COR-L47 (cell line): ENCODE measurements at regions not wholly inside any gene's neighbourhood (a gene's known extent, or its start where the extent isn't known, plus 50 kb on each side); places are given as distances from the start of the nearest gene placed in this dataset.

ENCODE experiments used
- DNase-seq: peaks from one replicate; lab custom pipeline; 2025; lab: John Stamatoyannopoulos, UW

- DNase-seq: no peak
Measured at GRCh38 chr6:4404415-4404814, 269.0 kb upstream of the ECI2 start.

DNA sequence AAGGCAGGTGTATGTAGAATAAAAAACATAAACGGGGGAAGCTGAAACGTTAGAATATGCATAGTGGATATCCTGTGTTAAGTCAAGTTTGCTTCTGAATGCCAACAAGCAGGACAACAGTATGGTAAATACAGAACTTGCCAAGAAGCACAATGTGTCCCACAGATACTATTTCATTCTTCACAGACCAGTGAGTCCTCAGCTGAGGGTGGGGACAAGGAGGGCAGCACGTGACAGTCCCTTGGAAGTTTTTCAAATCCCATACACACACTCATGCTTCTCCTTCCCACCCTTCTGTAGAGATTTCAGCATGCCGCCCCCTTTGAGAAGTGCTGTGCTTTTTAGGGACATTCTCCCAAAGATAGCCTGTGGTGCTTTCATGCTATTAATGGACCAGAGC, 268.5 kb upstream of the ECI2 start:
- no peak for DNase-seq

GRCh38 chr6:4403023-4403752, 267.8 kb upstream of the ECI2 start:
- no peak for DNase-seq

DNA sequence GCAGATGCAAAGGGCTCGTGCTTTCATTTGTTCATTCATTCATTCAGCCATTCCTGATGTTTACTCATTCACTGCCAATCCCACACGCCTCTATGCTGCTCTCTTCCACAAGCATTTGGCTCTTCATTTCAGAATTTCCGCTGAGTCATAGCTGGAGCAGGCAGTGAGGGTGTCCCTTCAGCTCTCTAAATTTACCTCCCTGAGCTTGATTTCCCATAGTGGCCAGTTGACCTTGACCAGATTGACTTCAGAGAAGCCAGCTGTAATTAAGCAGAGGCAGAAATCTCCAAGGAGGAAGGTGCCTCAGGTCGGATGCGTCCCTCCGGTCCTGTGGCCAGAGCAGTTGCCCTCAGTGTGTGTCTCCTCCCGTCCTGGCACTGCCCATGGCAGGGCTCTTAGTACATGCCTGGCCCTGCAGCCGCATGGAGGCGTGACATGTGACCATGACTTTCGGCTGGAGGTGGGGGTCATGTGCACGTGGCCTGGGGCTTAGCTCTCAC, 267.2 kb upstream of the ECI2 start:
- no peak for DNase-seq

GRCh38 chr6:4401408-4402368, 266.3 kb upstream of the ECI2 start:
- no peak for DNase-seq

DNA sequence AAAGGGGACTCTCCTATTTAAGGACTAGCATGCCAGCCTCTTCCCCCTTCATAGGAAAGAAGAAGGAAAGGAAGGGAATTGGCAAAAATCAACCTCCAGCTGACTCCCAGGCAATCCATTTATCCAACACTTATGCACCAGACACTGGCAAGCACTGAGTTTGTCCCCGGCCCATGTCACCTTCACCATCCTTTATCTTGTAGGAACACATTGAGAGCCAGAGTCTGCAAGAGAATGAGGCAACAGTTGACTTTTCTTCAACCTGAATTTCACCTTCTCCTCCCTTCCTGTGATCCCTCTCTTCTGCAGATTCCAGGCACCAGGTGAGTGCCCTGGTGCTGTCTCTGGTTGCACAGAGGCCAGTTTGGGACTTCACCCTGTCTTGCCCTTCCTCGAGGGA, 264.3 kb upstream of the ECI2 start:
- no peak for DNase-seq

DNA sequence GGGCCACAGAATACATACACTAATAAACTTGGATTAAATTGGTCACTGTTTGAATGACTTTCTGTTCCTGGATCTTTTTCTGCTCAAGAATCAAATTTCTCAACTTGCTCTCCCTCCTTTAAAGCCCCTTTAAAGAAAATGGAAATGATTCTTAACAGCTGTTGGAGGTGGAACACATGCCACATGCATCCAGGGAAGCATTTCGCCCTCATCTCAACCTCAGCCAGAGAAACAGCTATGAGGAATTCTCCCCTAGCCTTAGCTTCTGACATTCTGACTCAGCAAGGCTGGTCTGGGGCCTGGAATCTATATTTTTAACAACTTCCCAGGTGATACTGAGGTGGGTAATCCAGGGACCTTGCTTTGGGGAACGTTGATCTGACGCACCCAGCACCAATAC, 263.4 kb upstream of the ECI2 start:
- DNase-seq: no peak

DNA sequence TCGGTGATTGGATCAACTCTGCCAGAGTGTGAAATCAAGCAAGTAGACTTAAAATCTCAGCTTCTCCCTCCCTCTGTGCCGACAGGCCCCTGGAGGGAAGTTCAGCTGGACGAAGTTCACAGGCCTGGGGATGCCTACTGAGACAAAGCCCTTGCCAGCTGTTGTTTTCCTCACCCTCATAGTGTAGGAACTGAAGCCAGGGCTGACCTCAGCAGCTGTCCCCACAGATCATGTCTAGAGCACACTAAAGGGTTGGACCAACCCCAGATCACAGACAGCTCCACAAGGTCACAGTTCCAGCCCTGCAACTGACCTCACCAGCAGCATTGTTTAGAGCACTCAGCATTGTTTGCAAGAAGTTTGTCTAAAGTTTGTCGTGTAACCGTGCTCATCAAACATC, 261.9 kb upstream of the ECI2 start:
- DNase-seq: no peak

- no peak for DNase-seq
Measured at GRCh38 chr6:4396044-4396443, 260.7 kb upstream of the ECI2 start.

DNA sequence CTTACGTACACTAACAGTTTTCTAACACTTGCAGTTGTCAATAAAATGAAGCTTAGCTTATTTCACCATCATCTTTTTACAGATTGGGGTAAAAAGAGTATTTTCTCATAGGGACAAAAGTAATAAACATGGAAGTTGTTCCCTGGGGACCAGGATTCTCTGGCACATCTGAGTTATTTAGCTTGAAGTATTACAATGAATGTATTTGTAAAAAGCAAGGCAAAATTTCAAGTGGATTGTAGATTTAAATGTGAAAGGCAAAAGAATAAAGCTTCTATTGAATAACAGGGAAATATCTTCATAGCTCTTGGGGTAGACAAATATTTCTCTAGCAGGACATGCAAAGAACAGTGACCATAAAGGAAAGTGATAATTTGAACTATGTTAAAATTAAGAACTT, 260.0 kb upstream of the ECI2 start:
- DNase-seq: no peak

GRCh38 chr6:4394786-4395185, 259.4 kb upstream of the ECI2 start:
- no peak for DNase-seq

DNA sequence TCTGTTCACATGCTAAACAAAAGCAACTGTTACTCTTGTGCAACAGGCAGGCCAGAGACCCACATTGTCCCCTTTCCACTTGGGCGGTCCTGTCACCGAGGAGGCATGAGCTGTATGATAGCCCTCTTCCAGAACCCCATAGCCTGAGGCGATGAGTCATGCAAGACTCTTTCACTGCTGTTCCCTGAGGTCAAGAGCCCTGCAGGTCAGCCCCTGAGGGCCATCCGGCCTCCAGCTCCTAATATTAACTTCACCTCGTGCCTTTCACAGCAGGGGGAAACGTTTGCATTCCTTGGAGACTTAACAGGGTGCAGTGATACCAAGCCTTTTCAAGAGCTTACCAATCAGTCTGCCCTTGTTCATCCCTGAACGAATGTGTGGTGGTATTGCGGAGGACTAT, 253.3 kb upstream of the ECI2 start:
- no peak for DNase-seq

GRCh38 chr6:4384656-4385055, 249.3 kb upstream of the ECI2 start:
- no peak for DNase-seq

DNA sequence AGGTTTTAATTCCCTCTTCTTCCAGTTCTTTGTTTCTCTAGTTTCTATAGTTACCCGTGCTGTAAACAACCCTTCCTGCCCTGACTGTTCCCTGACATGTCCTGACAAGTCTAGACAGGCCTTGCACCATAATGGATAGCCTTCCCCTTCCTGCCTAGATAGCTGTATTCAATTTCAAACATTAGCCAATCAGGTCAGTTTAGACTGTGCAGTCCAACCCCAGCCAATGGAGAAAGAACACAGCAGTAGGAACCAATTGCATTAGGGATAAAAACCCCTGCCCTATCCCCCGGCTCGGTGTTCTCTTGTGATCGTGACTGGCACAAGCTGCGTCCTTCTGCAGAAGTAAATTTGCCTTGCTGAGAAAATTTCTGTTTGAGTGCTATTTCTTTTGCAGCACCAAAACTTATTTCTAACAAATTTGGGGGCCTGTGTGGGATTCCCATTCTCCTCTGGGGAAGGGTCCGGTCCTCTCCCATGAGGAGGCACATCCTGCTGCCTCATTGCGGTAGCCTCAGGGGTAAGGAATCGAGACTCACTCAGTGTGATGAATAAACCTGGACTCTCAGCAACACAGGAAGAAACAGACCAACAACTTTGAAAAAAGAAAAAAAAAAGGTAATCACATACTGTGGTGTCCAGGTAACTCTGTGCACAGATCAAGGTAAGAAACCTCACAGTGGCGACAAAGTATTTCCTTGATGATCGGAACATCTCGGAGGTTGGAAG, 248.7 kb upstream of the ECI2 start:
- no peak for DNase-seq

- DNase-seq: no peak
Measured at GRCh38 chr6:4382362-4382853, 247.0 kb upstream of the ECI2 start.

- no peak for DNase-seq
Measured at GRCh38 chr6:4381381-4381780, 246.0 kb upstream of the ECI2 start.

GRCh38 chr6:4380881-4381281, 245.5 kb upstream of the ECI2 start:
- DNase-seq: no peak

DNA sequence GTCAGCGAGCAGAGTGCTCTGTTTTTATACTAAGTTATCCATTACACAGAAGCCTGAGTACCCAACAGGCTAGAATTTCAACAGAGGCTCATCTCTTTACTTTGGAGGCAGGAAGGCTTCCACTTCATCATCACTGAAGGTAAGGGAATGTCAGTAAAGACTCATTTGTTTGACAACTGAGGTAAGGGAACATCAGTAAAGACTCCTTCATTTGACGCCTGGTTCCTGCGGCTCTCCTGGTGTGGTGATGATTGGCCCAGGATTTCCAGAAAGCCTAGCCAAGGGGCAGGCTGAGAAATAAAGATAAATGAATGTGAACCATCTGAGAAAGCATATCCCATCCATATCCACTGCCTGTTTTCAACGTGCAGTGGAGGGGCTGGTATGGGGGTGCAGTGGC, 244.6 kb upstream of the ECI2 start:
- no peak for DNase-seq

GRCh38 chr6:4378319-4378996, 243.1 kb upstream of the ECI2 start:
- DNase-seq: no peak

DNA sequence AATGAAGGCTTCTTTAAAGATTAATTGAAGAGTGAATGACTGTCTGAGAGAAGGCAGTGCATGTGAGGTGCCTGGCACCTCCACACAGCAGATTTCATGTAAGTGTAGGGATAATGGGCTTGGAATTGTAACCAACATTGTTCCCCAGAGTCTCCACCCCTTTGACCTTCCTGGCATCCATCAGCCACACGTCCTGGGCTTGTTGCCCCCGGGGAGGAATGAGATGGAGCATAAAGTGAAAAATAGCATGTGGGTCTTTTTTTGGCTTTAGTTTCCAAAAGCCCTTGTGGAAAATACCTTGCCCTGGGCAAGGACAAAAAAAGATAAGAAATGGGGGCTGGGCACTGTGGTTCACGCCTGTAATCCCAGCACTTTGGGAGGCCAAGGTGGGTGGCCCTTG, 242.2 kb upstream of the ECI2 start:
- no peak for DNase-seq

DNA sequence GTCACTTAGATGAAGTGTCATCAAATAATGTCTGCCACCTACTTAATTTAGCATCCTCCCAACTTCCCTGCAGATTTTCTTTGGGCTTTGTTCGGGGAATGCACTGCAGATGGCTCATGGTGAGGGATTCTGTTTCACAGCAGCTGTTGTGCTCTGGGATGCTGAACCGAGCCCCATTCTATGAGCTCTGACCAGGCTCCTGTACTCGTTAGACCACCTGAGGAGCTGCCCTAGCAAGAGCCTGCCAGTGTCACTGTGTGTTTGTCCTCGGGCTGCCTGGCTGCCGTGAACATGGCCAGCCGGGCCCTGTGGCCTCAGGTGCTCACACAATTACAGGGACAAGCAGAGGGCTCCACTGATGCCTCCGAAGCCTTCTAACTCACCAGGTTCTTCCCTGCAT, 238.8 kb upstream of the ECI2 start:
- no peak for DNase-seq

- no peak for DNase-seq
Measured at GRCh38 chr6:4372866-4373265, 237.5 kb upstream of the ECI2 start.
